Natural killer cell (primary cell): ENCODE measurements at regions not wholly inside any gene's neighbourhood (a gene's known extent, or its start where the extent isn't known, plus 50 kb on each side); places are given as distances from the start of the nearest gene placed in this dataset.

Source experiments
- ATAC-seq, 3 donors: fragments of 150-1000 bp in 2 of 3; fragments of 200-7000 bp in 1 of 3; cut with Tn5 transposase; 1 replicate in 1 of 3; 2 replicates in 2 of 3; pipeline ENCODE4 v1.10.0; 2021; ENCODE audit warnings: mild to moderate bottlenecking in 2 of 3, moderate library complexity in 2 of 3
- DNase-seq, 2 donors: peaks; one replicate each; pipeline versions ENCODE4 v3.0.0 to v3.0.0-alpha.2; 2013 to 2021; ENCODE audit warnings: mixed read lengths in 1 of 2
- H3K27ac ChIP-seq: one replicate; pipeline ENCODE4 v1.5.1; 2013; ENCODE audit warnings: mild to moderate bottlenecking, low read length
- H3K27me3 ChIP-seq: one replicate; pipeline ENCODE4 v1.6.1; 2013; ENCODE audit warnings: low read length; ENCODE audit not compliant: control insufficient read depth, insufficient read depth
- H3K36me3 ChIP-seq: one replicate; pipeline ENCODE4 v1.6.1; 2013; ENCODE audit warnings: low read length; ENCODE audit not compliant: control insufficient read depth, insufficient read depth
- H3K4me1 ChIP-seq: one replicate; pipeline ENCODE4 v1.6.1; 2013; ENCODE audit warnings: low read length; ENCODE audit not compliant: control insufficient read depth, insufficient read depth
- H3K4me3 ChIP-seq: one replicate; pipeline ENCODE4 v1.5.1; 2013; ENCODE audit warnings: low read length
- H3K9me3 ChIP-seq: one replicate; pipeline ENCODE4 v1.6.1; 2013; ENCODE audit warnings: low read length; ENCODE audit not compliant: control insufficient read depth, insufficient read depth
- H3K27ac Mint-ChIP-seq, 2 donors: one replicate each; pipeline ENCODE4 v1.8.0; 2022; ENCODE audit warnings: mild to moderate bottlenecking in 2 of 2, mixed read lengths in 2 of 2, moderate library complexity in 1 of 2
- H3K27me3 Mint-ChIP-seq, 2 donors: one replicate each; pipeline ENCODE4 v1.8.0; 2022; ENCODE audit warnings: low read depth in 2 of 2, mixed read lengths in 2 of 2
- H3K36me3 Mint-ChIP-seq: one replicate; pipeline ENCODE4 v1.8.0; 2022; ENCODE audit warnings: mixed read lengths
- H3K4me1 Mint-ChIP-seq, 2 donors: one replicate each; pipeline ENCODE4 v1.8.0; 2022; ENCODE audit warnings: mixed read lengths in 2 of 2
- H3K4me3 Mint-ChIP-seq: one replicate; pipeline ENCODE4 v1.8.0; 2022; ENCODE audit warnings: mild to moderate bottlenecking, moderate library complexity, mixed read lengths
- H3K9me3 Mint-ChIP-seq, 2 donors: one replicate each; pipeline ENCODE4 v1.8.0; 2022; ENCODE audit warnings: mixed read lengths in 2 of 2
- CTCF ChIP-seq: fragments of 200-600 bp; IDR thresholded peaks from one replicate; pipeline ENCODE4 v1.8.0; 2022; ENCODE audit warnings: antibody characterized with exemption
- WGBS: methylation state at CpG from one replicate; pipeline ENCODE4 v1.1.7; 2013; ENCODE audit warnings: missing lambda C conversion rate; ENCODE audit not compliant: insufficient coverage; 5-methylcytosine and 5-hydroxymethylcytosine counted together
- intact Hi-C: fragments of 100-400 bp; cut with micrococcal nuclease; formaldehyde crosslinking; loops from one replicate; pipeline ENCODE4 v1.14.2; 2022

GRCh38 chr21:20527731-20528460 is 470.3 kb upstream of the NCAM2 start:
- Histone ChIP-seq H3K27ac (no peak overlapping the region), H3K4me1 (no peaks in the 10 kb centered on the region), H3K9me3 (peaks cover 3% of the 10 kb centered on the region), H3K27me3 (no peaks in the 10 kb centered on the region), H3K36me3 (no peaks in the 10 kb centered on the region), H3K4me3 (no peak overlapping the region)
- TF ChIP-seq CTCF: no peak
- no peak for ATAC-seq
- DNase-seq: no peak
- Mint-ChIP-seq H3K9me3 (peaks cover 11 to 18% of the 10 kb centered on the region in 2 donors), H3K36me3 (peaks cover 5% of the 10 kb centered on the region), H3K27me3 (no peaks in the 10 kb centered on the region), H3K4me1 (no peaks in the 10 kb centered on the region), H3K4me3 (no peak overlapping the region), H3K27ac (no peak overlapping the region)
- 69% methylated on average over 2 of the region's 5 CpGs for WGBS
- intact Hi-C loops: no loop called here

- Mint-ChIP-seq H3K27ac (no peak overlapping the region), H3K27me3 (no peaks in the 10 kb centered on the region), H3K4me1 (no peaks in the 10 kb centered on the region), H3K4me3 (no peak overlapping the region), H3K9me3 (peaks cover 8 to 14% of the 10 kb centered on the region in 2 donors), H3K36me3 (no peaks in the 10 kb centered on the region)
- Histone ChIP-seq H3K36me3 (no peaks in the 10 kb centered on the region), H3K4me3 (no peak overlapping the region), H3K27me3 (no peaks in the 10 kb centered on the region), H3K9me3 (peaks cover 7% of the 10 kb centered on the region), H3K27ac (no peak overlapping the region), H3K4me1 (no peaks in the 10 kb centered on the region)
- WGBS: no CpG with 5 or more reads among the region's 1 CpG
- no peak for TF ChIP-seq CTCF
- DNase-seq (no peak), ATAC-seq (no peak)
- intact Hi-C loops: no loop called here
These were observed 461.1 kb upstream of the NCAM2 start for GRCh38 chr21:20537130-20537529.

GRCh38 chr21:20538039-20538658 is 460.1 kb upstream of the NCAM2 start:
- Mint-ChIP-seq H3K36me3 (no peaks in the 10 kb centered on the region), H3K27me3 (no peaks in the 10 kb centered on the region), H3K4me1 (no peaks in the 10 kb centered on the region), H3K4me3 (no peak overlapping the region), H3K9me3 (peaks cover 8 to 12% of the 10 kb centered on the region in 2 donors), H3K27ac (no peak overlapping the region)
- Histone ChIP-seq H3K27ac (no peak overlapping the region), H3K36me3 (no peaks in the 10 kb centered on the region), H3K9me3 (peaks cover 7% of the 10 kb centered on the region), H3K4me3 (no peak overlapping the region), H3K4me1 (no peaks in the 10 kb centered on the region), H3K27me3 (no peaks in the 10 kb centered on the region)
- WGBS: 85% methylated on average over 5 of the region's 5 CpGs
- no peak for ATAC-seq
- intact Hi-C loops: no loop called here
- TF ChIP-seq CTCF: no peak
- no peak for DNase-seq
